ENCODE measurements at regions not wholly inside any gene's neighbourhood (a gene's known extent, or its start where the extent isn't known, plus 50 kb on each side); places are given as distances from the start of the nearest gene placed in this dataset.
"Not testable (repeated sequence)": the region's sequence is repeated elsewhere in the genome, so short reads cannot be mapped to it uniquely, and the experiment has no call there.

GRCh38 chr2:241982706-241983570 is 113.4 kb downstream of the RTP5 start:
- Histone ChIP-seq H3K27me3 (no peaks in the 10 kb centered on the region), H3K36me3 (no peaks in the 10 kb centered on the region), H3K9me3 (no peaks in the 10 kb centered on the region), H3K4me1 (ENCODE audit: control insufficient read depth in 1 of 2, insufficient read depth in 1 of 2, low read depth in 1 of 2, low read length in 1 of 2) (no peaks in the 10 kb centered on the region), H3K4me3 (ENCODE audit: low read depth in 1 of 2, low read length in 1 of 2) (no peak overlapping the region), H3K27ac (no peak overlapping the region)
- TF ChIP-seq CTCF (IDR thresholded peaks at IDR 0.05), result no peak

- TF ChIP-seq CTCF (IDR thresholded peaks at IDR 0.05), result no peak
- Histone ChIP-seq H3K36me3 (no peaks in the 10 kb centered on the region), H3K27ac (no peak overlapping the region), H3K27me3 (no peaks in the 10 kb centered on the region), H3K9me3 (no peaks in the 10 kb centered on the region), H3K4me3 (ENCODE audit: low read depth in 1 of 2, low read length in 1 of 2) (no peak overlapping the region), H3K4me1 (ENCODE audit: control insufficient read depth in 1 of 2, insufficient read depth in 1 of 2, low read depth in 1 of 2, low read length in 1 of 2) (no peaks in the 10 kb centered on the region)
These were observed 114.2 kb downstream of the RTP5 start for GRCh38 chr2:241983571-241984270.

GRCh38 chr2:241984271-241984655 is 114.7 kb downstream of the RTP5 start:
- H3K4me1 ChIP-seq (ENCODE audit: control insufficient read depth in 1 of 2, insufficient read depth in 1 of 2, low read depth in 1 of 2, low read length in 1 of 2), result no peaks in the 10 kb centered on the region
- no peak overlapping the region for H3K4me3 ChIP-seq (ENCODE audit: low read depth in 1 of 2, low read length in 1 of 2)
- H3K9me3 ChIP-seq, result no peaks in the 10 kb centered on the region
- TF ChIP-seq CTCF (IDR thresholded peaks at IDR 0.05), result no peak
- no peaks in the 10 kb centered on the region for H3K27me3 ChIP-seq
- H3K36me3 ChIP-seq, result no peaks in the 10 kb centered on the region
- no peak overlapping the region for H3K27ac ChIP-seq

- H3K4me3 ChIP-seq (ENCODE audit: low read depth in 1 of 2, low read length in 1 of 2), result no peak overlapping the region
- no peak for TF ChIP-seq CTCF (IDR thresholded peaks at IDR 0.05)
- no peak overlapping the region for H3K27ac ChIP-seq
- no peaks in the 10 kb centered on the region for H3K36me3 ChIP-seq
- no peaks in the 10 kb centered on the region for H3K9me3 ChIP-seq
- H3K27me3 ChIP-seq, result no peaks in the 10 kb centered on the region
- H3K4me1 ChIP-seq (ENCODE audit: control insufficient read depth in 1 of 2, insufficient read depth in 1 of 2, low read depth in 1 of 2, low read length in 1 of 2), result no peaks in the 10 kb centered on the region
These were observed 115.1 kb downstream of the RTP5 start for GRCh38 chr2:241984658-241985057.

- H3K27ac ChIP-seq; H3K4me3 ChIP-seq (ENCODE audit: low read depth in 1 of 2, low read length in 1 of 2); H3K9me3 ChIP-seq; H3K36me3 ChIP-seq; H3K27me3 ChIP-seq; H3K4me1 ChIP-seq (ENCODE audit: control insufficient read depth in 1 of 2, insufficient read depth in 1 of 2, low read depth in 1 of 2, low read length in 1 of 2): not testable (repeated sequence)
These were observed 115.8 kb downstream of the RTP5 start for GRCh38 chr2:241985161-241985985.
